RCC 7860 (cell line): ENCODE measurements at regions not wholly inside any gene's neighbourhood (a gene's known extent, or its start where the extent isn't known, plus 50 kb on each side); places are given as distances from the start of the nearest gene placed in this dataset.

Experiments used
- DNase-seq: peaks from one replicate; pipeline ENCODE4 v3.0.0-alpha.2; 2015; ENCODE audit warnings: low spot score
- FAIRE-seq: peaks from 2 replicates; lab custom pipeline; 2012; peaks lifted over from hg19 to GRCh38; lab: Jason Lieb, UNC

DNA sequence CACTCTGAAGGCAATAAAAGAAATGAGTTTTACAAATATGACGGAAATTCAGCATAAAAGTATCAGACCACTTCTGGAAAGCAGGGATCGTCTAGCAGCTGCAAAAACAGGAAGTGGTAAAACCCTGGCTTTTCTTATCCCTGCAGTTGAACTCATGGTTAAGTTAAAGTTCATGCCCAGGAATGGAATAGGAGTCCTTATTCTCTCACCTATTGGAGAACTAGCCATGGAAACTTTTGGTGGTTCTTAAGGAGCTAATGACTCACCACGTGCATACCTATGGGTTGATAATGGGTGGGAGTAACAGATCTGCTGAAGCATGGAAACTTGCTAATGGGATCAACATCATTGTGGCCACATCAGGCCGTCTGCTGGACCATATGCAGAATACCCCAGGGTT is 93.5 kb upstream of the RGMB start:
- DNase-seq (peak; percentile 43), FAIRE-seq (no peak)

DNA sequence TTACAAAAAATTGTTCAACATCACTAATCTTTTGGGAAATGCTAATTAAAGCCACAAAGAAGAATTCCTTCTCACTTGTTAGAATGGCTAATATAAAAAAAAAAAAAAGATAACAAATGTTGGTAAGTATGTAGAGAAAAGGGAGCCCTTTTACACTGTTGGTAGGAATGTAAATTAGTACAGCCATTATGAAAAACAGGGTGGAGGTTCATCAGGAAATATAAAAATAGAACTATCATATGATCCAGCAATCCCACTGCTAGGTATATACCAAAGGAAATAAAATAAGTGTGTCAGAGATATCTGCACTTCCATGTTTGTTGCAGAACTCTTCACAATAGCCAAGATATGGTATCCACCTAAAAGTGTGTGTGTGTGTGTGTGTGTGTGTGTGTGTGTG is 83.5 kb upstream of the RGMB start:
- DNase-seq (no peak), FAIRE-seq (no peak)

DNA sequence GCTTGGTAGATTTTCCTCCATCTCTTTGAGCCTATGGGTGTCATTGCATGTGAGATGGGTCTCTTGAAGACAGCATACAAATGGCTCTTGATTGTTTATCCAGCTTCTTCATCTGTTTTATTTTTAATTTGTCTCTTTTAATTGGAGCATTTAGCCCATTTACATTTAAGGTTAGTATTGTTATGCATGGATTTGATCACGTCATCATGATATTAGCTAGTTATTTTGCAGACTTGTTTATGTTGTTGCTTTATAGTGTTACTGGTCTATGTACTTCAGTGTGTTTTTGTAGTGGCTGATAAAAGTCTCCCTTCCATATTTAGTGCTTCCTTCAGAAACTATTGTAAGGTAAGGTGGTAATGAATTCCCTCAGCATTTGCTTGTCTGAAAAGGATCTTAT is 78.6 kb upstream of the RGMB start:
- DNase-seq: no peak
- no peak for FAIRE-seq

DNA sequence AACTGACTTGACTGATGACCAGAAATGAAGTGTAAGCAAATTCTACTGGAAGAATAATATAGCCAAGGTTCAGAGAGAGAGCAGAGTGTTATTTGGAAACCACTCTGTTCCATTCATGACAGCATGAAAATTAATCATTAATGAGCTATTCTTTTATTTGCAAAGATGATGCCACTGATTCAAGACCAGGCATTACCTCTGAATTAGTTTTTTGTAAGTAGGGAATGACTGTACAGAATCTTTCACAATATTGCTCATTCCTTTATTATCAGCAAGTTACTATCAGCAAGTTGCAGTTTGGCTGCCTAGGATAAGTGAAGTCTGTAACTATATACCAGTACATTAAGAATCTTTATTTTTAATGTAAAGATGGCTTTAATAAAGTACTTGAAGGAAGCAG is 75.1 kb upstream of the RGMB start:
- FAIRE-seq (no peak), DNase-seq (no peak)

DNA sequence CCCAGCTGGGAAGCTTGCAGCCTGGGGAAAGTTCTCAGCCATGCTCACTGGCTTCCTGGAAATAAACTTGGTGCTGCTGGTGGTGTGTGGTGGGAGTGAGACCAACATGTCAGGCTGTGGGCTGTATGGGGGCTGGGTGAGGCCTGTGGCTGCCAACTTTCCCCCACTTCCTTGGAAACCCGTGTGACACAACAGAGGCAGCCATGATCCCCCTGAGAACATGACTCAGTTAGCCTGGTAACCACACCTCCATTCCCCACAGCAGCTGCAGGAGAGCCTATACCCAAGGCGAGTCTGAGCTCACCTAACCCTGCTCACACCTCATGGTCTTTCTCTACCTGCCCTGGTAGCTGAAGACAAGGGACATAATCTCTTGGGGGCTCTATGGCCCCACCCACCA is 72.7 kb upstream of the RGMB start:
- DNase-seq (no peak), FAIRE-seq (no peak)

DNA sequence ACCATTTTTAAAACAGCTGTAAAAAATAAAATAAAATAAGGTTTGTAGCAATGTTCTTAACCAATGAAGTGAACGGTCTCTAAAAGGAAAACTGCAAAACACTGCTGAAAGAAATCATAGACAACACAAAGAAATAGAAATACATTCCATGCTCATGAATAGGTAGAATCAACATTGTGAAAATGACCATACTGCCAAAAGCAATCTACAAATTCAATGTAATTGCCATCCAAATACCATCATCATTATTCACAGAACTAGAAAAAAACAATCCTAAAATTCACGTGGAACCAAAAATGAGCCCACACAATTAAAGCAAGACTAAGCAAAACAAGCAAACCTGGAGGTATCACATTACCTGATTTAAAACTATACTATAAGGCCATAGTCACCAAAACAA is 67.6 kb upstream of the RGMB start:
- DNase-seq: no peak
- FAIRE-seq: no peak

DNA sequence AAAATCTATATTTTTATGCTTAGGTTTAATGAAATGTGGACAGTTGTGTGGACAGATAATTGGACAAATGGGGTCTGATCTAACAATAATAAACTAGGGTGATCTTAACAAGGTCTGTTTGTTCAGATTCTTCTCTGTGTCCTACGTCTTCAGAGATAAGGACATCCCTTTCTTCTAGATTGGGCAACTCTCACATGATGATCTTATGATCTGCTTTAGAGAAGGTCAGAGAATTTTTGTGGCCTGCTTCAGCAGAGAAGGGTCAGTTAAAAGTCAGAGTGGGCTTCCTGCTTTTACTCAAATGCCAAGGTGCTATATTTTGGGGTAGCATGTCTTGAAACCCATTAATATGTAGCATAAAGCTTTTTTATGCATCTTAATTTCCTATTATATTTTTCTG is 63.8 kb upstream of the RGMB start:
- FAIRE-seq (no peak), DNase-seq (no peak)

DNA sequence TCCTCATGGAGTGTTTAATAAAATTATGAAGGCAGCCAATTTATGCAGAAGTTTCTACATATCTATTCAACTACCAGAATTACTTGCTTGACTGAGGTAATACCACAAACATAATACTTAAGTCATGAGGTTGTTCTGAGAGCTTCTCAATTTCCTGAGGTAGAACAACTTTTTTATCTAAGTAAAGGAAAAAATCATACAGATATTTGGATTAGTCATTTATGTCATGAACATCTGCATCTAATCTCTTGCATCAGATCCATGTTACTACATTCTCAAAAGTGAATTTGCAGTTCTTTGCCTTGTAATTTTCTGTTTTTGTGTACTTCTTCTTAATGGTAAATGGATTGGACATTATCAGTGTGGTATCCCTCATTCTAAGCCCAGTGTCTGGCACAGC is 60.4 kb upstream of the RGMB start:
- no peak for FAIRE-seq

DNA sequence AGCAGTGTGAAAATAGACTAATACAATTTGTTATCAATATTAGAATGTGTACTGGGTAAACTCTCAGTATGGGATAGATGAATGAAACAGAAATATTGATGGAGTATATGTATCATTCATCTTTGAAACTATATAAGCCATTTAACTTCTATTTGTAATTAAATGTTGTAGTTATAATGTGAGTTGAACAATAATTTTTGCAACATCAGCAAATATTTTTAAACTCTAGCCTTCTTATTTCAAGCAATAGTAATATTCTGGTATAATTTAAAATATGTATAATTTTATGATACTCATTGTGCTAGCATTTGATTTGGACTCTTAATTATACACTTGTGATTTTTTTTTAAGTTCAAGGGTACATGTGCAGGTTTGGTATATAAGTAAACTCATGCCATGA is 59.6 kb upstream of the RGMB start:
- FAIRE-seq (no peak), DNase-seq (no peak)

More for the DNA sequence above, 60.4 kb upstream of the RGMB start:
- no peak for DNase-seq

DNA sequence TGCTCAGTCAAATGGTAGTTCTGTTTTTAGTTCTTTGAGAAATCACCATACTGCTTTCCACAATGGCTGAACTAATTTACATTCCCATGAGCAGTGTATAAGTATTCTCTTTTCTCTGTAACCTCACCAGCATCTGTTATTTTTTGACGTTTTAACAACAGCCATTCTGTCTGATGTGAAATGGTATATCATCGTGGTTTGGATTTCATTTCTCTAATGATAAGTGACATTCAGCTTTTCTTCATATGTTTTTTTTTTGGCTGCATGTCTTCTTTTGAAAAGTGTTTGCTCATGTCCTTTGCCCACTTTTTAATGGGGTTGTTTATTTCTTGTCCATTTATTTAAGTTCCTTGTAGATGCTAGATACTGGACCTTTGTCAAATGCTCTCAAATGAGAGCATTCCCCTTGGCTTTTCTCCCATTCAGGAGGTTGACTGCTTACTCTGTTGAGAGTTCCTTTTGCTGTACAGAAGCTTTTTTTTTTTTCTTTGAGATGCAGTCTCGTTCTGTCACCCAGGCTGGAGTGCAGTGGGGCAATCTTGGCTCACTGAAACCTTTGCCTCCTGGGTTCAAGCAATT is 58.7 kb upstream of the RGMB start:
- no peak for DNase-seq
- no peak for FAIRE-seq

DNA sequence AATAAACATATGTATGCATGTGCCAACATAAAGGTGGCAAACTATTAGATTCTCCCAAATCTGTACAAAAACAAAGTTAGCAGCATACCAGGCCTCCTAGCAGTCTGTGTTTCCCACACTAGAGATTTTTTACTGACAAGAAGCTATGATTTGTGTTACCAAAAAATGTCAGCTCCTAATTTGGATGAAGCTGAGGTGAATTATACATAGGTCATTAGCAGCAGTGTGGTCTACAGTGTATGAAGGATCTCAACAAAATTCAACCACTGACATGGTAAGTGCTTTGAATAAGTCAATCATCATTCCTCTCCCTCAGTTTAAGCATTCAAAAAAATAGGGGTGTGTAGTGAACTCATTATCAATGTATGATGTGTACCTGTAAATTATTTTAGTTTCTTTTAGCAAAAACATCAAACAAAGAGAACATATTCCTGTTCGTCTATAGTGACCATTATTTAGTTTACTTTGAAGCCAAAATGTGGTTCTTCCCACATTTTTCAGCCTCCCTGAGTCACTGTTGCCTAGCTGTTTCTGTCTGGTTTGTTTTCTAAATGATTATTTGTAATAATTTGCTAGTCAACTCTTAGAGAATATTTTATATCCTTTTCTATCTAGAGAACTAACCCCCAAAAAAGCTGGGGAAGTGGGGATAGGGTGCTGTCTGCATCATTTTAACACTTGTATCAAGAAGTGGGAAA is 52.1 kb upstream of the RGMB start:
- no peak for FAIRE-seq

DNA sequence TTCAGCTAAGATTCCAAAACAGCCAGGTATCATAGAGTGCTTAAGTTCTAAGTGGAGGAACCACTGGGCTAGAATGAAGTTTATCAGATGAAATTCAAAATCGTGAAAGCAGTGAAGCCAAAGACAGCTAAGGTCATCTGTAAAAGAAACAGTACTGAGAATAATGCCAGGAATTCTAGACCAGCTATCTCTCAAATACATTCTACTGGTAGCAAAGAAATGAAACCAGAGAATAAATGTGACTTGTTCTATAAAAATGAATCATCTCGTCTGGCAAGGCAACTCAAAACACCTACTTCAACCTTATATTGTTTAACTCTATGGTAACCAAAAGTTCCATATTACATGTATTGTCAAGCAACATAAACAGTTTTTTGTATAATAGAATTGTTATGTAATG is 51.3 kb upstream of the RGMB start:
- DNase-seq (no peak), FAIRE-seq (no peak)

More for the DNA sequence above, 52.1 kb upstream of the RGMB start:
- no peak for DNase-seq

DNA sequence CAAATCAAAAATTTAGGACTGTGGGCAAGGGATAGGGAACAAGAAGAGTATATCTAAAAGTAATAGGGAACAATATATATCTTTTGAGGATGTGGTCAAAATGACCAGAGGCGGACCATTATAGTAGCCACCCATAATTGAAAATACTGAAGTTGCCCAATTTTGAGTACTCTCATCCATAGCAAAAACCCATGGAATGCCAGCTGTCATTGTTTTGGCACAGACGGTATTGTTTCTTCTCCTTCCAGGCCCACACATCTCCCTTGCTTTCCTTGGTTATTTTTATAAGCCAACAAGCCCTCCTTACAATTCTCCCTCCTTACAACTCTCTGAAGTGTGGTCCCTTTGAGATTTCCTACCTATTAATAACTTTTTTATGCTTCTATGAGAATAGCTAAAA is 50.4 kb upstream of the RGMB start:
- DNase-seq: no peak
- no peak for FAIRE-seq
